Neural progenitor cell (in vitro differentiated cells): ENCODE measurements at regions not wholly inside any gene's neighbourhood (a gene's known extent, or its start where the extent isn't known, plus 50 kb on each side); places are given as distances from the start of the nearest gene placed in this dataset.
"Not testable (repeated sequence)": the region's sequence is repeated elsewhere in the genome, so short reads cannot be mapped to it uniquely, and the experiment has no call there.

Source experiments
- DNase-seq: peaks from one replicate; pipeline ENCODE4 v3.0.0-alpha.2; 2016; ENCODE audit warnings: low spot score
- H2AFZ ChIP-seq: fragments of 200-600 bp; sonication (generic); replicated peaks from 2 replicates; pipeline ENCODE4 v1.6.1; 2016; ENCODE audit warnings: antibody characterized with exemption
- H3F3A ChIP-seq: fragments of 200-600 bp; sonication (generic); 2 replicates; pipeline ENCODE4 v1.6.1; 2016; ENCODE audit warnings: antibody characterized with exemption, low read depth
- H3K27ac ChIP-seq: fragments of 200-600 bp; sonication (generic); 2 replicates; pipeline ENCODE4 v1.5.1; 2016; ENCODE audit warnings: mild to moderate bottlenecking
- H3K27me3 ChIP-seq: fragments of 200-600 bp; sonication (generic); 2 replicates; pipeline ENCODE4 v1.6.1; 2016; ENCODE audit warnings: mild to moderate bottlenecking, moderate library complexity
- H3K36me3 ChIP-seq: fragments of 200-600 bp; sonication (generic); 2 replicates; pipeline ENCODE4 v1.5.1; 2016
- H3K4me1 ChIP-seq: fragments of 200-600 bp; sonication (generic); 2 replicates; pipeline ENCODE4 v1.6.1; 2016; ENCODE audit warnings: mixed run types
- H3K4me2 ChIP-seq: fragments of 200-600 bp; sonication (generic); 2 replicates; pipeline ENCODE4 v1.6.1; 2016
- H3K4me3 ChIP-seq: fragments of 200-600 bp; sonication (generic); 2 replicates; pipeline ENCODE4 v1.5.1; 2016
- H3K79me2 ChIP-seq: fragments of 200-600 bp; sonication (generic); 2 replicates; pipeline ENCODE4 v1.6.1; 2016; ENCODE audit warnings: low read depth
- H3K9ac ChIP-seq: fragments of 200-600 bp; sonication (generic); 2 replicates; pipeline ENCODE4 v1.6.1; 2016
- H3K9me3 ChIP-seq: fragments of 200-600 bp; sonication (generic); 2 replicates; pipeline ENCODE4 v1.5.1; 2016; ENCODE audit warnings: low read depth
- H4K20me1 ChIP-seq: fragments of 200-600 bp; sonication (generic); 2 replicates; pipeline ENCODE4 v1.6.1; 2016; ENCODE audit warnings: low read depth
- H3K27ac Mint-ChIP-seq: 3 replicates; pipeline ENCODE4 v1.8.0; 2021; ENCODE audit warnings: mixed read lengths
- H3K27me3 Mint-ChIP-seq: 2 replicates; pipeline ENCODE4 v1.8.0; 2022; ENCODE audit warnings: low read depth, mild to moderate bottlenecking, inconsistent platforms, moderate library complexity, mixed read lengths; ENCODE audit not compliant: insufficient read depth
- H3K36me3 Mint-ChIP-seq: 3 replicates; pipeline ENCODE4 v1.8.0; 2021; ENCODE audit warnings: mixed read lengths
- H3K4me1 Mint-ChIP-seq: 3 replicates; pipeline ENCODE4 v1.8.0; 2021; ENCODE audit warnings: mixed read lengths
- H3K4me3 Mint-ChIP-seq: 3 replicates; pipeline ENCODE4 v1.8.0; 2021; ENCODE audit warnings: mild to moderate bottlenecking, moderate library complexity, mixed read lengths
- H3K9me3 Mint-ChIP-seq: 3 replicates; pipeline ENCODE4 v1.8.0; 2020; ENCODE audit warnings: mixed read lengths
- EZH2 ChIP-seq: fragments of 200-600 bp; sonication (generic); IDR thresholded peaks from 2 replicates; pipeline ENCODE4 v1.6.1; 2017; ENCODE audit warnings: antibody characterized with exemption, mild to moderate bottlenecking, moderate library complexity
- EZH2phosphoT487 ChIP-seq: fragments of 200-600 bp; sonication (generic); IDR thresholded peaks from 2 replicates; pipeline ENCODE4 v1.6.1; 2017; ENCODE audit warnings: antibody characterized with exemption
- TF ChIP-seq, protein P1 (sequence below): fragments of 200-600 bp; sonication (generic); IDR thresholded peaks from 2 replicates; pipeline ENCODE4 v1.5.1; 2017; ENCODE audit warnings: antibody characterized with exemption, mild to moderate bottlenecking

DNA sequence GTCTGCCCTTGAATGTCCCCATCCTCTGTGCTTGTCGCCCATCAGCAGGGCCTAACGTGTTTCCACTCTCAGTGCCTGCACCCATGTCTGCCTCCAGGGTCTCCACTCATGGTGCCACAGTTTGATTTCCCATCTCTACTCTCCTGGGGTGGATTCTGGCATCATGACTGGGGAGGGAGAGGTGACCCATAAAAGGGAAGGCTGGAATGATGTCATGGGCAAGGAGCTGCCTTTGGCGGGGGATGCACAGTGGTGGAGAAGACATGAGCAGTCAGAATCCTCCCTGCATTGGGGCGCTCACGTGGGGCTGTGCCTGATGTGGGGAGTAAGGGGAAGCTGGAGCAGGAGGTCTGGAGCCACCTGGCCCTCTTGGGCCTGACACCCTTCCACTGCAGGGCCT lies 100.9 kb downstream of the USP22 start:
- Mint-ChIP-seq H3K27ac (no peak overlapping the region), H3K9me3 (peaks cover 2% of the 10 kb centered on the region), H3K36me3 (peaks cover 38% of the 10 kb centered on the region), H3K4me1 (peaks cover 3% of the 10 kb centered on the region), H3K4me3 (no peak overlapping the region), H3K27me3 (peaks cover 2% of the 10 kb centered on the region)
- no peak overlapping the region for H3K4me2 ChIP-seq
- no peak overlapping the region for H3K4me3 ChIP-seq
- no peaks in the 10 kb centered on the region for H3K9me3 ChIP-seq
- no peak overlapping the region for H2AFZ ChIP-seq
- peaks cover 13% of the 10 kb centered on the region for H3F3A ChIP-seq
- H3K4me1 ChIP-seq, result peaks cover 12% of the 10 kb centered on the region
- no peak overlapping the region for H3K9ac ChIP-seq
- H4K20me1 ChIP-seq, result peaks cover 42% of the 10 kb centered on the region
- peaks cover 7% of the 10 kb centered on the region for H3K36me3 ChIP-seq
- H3K27ac ChIP-seq, result no peak overlapping the region
- DNase-seq, result no peak
- H3K79me2 ChIP-seq, result peaks cover 31% of the 10 kb centered on the region
- no peaks in the 10 kb centered on the region for H3K27me3 ChIP-seq
- TF ChIP-seq, protein P1, sequence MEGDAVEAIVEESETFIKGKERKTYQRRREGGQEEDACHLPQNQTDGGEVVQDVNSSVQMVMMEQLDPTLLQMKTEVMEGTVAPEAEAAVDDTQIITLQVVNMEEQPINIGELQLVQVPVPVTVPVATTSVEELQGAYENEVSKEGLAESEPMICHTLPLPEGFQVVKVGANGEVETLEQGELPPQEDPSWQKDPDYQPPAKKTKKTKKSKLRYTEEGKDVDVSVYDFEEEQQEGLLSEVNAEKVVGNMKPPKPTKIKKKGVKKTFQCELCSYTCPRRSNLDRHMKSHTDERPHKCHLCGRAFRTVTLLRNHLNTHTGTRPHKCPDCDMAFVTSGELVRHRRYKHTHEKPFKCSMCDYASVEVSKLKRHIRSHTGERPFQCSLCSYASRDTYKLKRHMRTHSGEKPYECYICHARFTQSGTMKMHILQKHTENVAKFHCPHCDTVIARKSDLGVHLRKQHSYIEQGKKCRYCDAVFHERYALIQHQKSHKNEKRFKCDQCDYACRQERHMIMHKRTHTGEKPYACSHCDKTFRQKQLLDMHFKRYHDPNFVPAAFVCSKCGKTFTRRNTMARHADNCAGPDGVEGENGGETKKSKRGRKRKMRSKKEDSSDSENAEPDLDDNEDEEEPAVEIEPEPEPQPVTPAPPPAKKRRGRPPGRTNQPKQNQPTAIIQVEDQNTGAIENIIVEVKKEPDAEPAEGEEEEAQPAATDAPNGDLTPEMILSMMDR, result no peak
- no peak for TF ChIP-seq EZH2
- TF ChIP-seq EZH2phosphoT487, result no peak

- peaks cover 2% of the 10 kb centered on the region for H3K27me3 Mint-ChIP-seq
- Histone ChIP-seq H3K9me3 (no peaks in the 10 kb centered on the region), H3K79me2 (peaks cover 31% of the 10 kb centered on the region), H2AFZ (no peak overlapping the region), H3K27ac (peak overlapping the region; percentile 16), H3K4me1 (peaks cover 12% of the 10 kb centered on the region), H3K36me3 (peaks cover 7% of the 10 kb centered on the region), H3F3A (peaks cover 13% of the 10 kb centered on the region), H3K4me2 (peak overlapping the region; percentile 39), H3K9ac (no peak overlapping the region), H3K4me3 (no peak overlapping the region), H4K20me1 (peaks cover 50% of the 10 kb centered on the region), H3K27me3 (no peaks in the 10 kb centered on the region)
- peaks cover 2% of the 10 kb centered on the region for H3K9me3 Mint-ChIP-seq
- TF ChIP-seq EZH2phosphoT487, result no peak
- TF ChIP-seq, protein P1, result peak; percentile 15
- no peak for TF ChIP-seq EZH2
- H3K27ac Mint-ChIP-seq, result peak overlapping the region; percentile 86
- peaks cover 41% of the 10 kb centered on the region for H3K36me3 Mint-ChIP-seq
- H3K4me1 Mint-ChIP-seq, result peaks cover 3% of the 10 kb centered on the region
- H3K4me3 Mint-ChIP-seq, result no peak overlapping the region
- peak; percentile 19 for DNase-seq
Measured at GRCh38 chr17:20944014-20944865, 98.6 kb downstream of the USP22 start.

GRCh38 chr17:20947708-20948107 lies 95.1 kb downstream of the USP22 start:
- H3K9me3 ChIP-seq, DNase-seq, H3K4me3 ChIP-seq, H3K4me3 Mint-ChIP-seq, H3K9ac ChIP-seq, H3K27me3 ChIP-seq, H3K4me1 Mint-ChIP-seq, H3K36me3 ChIP-seq, H3K27ac ChIP-seq, H3K27me3 Mint-ChIP-seq, H2AFZ ChIP-seq, H3K4me2 ChIP-seq, H3K9me3 Mint-ChIP-seq, H3K27ac Mint-ChIP-seq: not testable (repeated sequence)
- Histone ChIP-seq H3F3A (peaks cover 13% of the 10 kb centered on the region), H4K20me1 (peaks cover 45% of the 10 kb centered on the region), H3K79me2 (peaks cover 22% of the 10 kb centered on the region), H3K4me1 (peaks cover 12% of the 10 kb centered on the region)
- peaks cover 46% of the 10 kb centered on the region for H3K36me3 Mint-ChIP-seq
